ENCODE measurements at regions not wholly inside any gene's neighbourhood (a gene's known extent, or its start where the extent isn't known, plus 50 kb on each side); places are given as distances from the start of the nearest gene placed in this dataset.
"Not testable (repeated sequence)": the region's sequence is repeated elsewhere in the genome, so short reads cannot be mapped to it uniquely, and the experiment has no call there.

DNA sequence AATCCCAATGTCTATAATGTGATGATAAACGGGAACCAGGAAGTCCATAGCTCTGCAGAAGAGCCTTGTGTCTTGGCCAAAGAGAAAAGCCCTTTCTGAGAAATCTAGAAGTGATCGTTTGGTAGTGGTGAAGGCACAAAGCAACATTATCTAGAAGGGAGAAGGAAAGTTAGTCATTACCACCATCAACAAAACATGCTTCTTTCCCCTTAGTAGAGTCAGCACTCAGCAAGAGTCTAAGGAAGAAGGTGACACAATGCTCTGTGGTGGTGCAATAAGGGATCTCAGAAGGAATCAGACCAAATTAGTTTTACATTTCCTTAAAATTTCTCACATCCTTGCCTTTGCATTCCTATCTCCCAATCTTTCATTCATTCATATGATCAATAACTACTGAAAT, 134.4 kb upstream of the PRDX6 start:
- DNase-seq (ENCODE audit: low spot score) = no peak

DNA sequence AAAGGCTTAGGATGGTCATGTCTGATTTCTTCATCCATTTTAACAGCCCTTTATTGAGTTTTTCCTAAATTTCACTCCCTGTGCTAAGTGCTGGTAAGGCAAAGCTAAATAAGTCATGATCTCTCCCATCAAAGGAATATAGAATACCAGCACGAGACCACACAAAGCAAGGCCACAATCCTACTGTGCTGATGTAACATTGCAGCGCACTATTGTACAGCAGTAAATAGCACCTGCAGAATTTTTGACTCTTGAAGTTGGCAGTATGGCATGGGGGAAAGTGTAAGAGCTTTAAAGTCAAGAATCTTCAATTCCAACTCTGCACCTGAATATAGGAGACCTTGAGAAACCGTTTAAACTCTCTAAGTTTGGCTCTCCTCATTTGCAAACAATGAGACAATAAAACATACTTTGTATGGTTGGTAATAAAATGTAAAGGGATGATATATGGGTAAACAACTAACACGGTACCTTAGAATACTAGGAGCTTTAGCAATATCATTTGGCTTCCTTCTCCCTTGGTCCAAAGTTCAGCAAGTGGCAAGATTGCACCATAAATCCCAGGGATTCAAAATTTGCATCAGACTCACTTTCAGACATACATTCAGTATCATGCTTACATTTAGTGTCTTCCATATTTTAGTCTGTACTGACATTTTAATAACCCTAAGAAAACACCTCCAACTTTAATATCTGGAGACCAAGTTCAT, 132.9 kb upstream of the PRDX6 start:
- DNase-seq (ENCODE audit: low spot score) = no peak

DNA sequence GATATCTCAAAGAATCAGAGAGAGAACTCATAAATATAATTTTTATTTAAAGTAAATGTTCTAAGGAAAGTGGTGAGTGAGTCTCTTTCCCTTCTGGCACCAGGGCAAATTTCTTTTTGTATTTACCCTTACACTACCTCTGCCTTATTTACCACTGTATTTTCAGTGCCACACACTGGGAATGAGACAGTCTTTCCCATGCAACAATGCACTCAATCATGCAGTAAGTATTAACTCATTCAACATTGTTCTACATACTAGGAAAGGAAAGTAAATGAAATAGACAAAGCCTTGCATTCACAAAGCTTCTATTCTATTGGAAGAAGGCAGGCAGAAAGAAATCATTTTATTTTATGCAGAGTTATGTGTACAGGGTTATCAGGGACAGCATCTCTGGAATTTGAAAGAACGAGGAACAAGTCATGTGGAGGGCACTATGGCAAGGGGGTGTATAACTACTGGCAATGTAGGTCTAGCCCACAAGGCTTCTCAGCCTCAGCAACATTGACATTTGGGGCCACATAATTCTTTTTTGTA, 129.8 kb upstream of the PRDX6 start:
- no peak for DNase-seq (ENCODE audit: low spot score)

DNA sequence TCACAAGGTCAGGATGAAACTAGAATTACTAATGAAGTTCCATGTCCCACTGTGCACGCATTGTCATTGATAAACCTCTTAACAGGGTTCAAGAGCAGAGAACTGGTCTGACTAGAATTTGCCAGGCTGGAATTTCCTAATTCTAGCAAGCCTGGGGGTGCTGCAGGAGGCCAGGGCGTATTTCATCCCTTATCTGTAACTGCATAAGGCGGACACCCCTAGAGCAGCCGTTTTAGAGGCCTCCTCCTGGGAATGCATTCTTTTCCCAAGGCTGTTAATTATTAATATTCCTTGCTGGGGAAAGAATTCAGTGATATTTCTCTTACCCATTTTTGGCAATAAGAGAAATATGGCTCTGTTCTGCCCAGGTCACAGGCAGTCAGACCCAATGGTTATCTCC, 124.5 kb upstream of the PRDX6 start:
- DNase-seq (ENCODE audit: low spot score) = not testable (repeated sequence)

DNA sequence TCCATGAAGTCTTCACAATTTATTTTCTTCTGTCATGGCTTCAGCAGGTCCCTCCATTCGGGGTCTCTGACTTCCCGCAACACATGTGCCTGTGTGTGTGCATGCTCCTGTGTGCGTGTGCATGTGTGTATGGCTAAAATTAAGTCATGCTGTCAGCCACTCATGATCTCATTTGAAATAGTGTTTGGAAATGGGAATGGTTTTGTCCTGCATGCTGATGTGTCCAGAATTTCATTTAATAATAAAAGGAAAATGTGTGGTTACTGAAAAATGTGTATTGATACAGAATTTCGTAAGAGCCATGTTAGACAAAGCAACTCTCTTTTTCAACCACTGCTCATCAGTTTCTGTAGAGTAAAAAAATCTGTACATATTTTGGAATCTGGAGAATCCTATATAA, 123.8 kb upstream of the PRDX6 start:
- DNase-seq (ENCODE audit: low spot score) = no peak

DNA sequence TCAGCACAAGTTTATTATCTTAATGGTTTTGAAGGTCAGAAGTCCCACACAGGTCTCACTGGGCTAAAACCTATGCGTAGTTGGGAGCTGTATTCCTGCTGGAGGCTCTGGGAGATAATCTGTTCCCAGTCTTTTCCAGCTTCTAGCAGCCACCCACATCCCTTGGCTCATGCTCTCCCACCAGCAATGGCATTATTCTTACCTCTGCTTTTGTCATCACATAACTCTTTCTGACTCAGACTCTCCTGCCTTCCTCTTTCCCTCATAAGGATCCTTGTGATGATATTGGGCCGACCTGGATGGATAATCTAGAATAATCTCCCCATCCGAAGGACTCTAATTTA, 122.2 kb upstream of the PRDX6 start:
- DNase-seq (ENCODE audit: low spot score) = no peak

DNA sequence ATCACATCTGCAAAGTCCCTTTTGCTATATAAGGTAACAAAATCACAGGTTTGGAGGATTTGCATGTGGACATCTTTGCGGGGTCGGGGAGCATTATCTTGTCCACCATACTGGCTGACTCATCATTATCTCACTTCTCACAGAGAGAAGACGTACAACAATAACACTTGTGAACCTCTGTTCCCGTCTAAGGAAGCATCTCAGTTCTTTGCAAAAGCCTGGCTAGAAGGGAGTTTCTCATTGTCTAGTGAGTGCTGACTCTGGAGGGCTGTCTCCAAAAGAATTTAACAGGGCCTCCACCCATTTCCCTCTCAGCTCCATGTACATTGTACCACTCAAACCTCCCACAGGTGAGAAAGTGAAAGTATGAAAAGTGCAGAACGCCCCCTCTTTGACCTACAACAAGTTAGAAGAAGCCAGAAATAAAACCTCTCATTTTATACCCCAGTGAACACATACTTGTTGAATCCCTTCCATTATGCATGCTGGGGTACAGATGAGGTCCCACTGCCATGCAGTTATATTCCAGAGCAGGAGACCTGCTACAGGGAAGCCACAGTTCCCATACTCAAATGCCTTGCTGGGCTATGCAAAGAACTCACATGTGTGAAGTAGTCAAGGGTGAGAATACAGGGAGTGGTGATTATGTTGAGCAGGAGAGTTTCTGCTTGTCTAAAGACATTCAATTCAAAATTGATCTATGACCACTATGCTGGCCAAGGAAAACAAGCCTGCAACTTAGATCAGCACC, 121.7 kb upstream of the PRDX6 start:
- DNase-seq (ENCODE audit: low spot score) = no peak

DNA sequence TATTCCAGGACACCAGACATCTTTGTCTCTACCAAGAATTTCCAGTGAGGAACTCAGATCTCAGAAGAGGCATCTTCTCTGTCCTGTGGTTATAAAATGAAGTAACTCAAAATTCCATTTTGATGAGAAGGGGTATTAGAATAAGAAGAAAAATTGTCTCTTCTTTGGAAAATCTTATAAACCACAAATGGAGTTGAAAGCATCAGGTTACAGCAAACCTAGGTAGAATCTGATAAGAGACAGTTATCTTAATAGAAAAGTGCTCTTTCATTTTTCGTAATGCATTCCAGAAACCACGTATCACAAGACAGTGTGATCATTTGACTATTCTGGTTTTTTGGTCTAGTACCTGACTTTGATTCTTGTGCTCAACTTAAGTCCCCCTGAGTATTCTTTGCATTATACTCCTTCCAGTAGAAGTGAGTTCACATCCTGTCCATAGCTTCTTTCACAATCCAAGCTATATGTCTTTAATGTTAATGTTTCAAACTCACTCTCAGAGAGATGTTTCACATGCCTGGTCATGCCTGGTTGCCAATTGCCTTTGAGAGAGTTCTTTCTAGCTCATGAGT, 120.9 kb upstream of the PRDX6 start:
- DNase-seq (ENCODE audit: low spot score) = no peak

DNA sequence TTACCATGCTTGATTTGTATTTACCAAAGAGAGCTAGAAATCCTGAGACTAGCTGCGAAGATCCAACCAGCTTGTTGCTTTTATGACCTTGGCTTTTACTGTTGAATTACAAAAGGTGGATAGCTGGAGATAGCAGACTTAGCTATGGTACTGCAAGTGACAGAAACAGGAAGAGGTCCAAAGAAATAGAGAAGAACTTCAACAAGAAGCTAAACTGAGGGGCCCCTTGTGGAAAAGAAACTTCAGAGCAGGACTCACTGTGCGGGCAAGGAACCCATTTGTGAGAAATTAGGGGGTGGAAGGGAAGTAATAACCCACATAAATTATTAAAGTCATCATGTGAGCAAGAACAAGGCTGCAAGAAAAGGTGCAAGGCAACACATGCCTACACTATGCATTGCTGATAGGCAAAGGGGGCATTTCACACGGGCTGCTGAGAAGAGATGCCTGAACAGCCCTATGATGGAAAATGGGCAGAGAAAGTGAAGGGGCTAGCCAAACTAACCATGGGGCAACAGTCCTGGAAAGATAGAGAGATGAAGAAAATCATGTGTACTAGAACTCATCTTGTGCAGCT, 116.6 kb upstream of the PRDX6 start:
- no peak for DNase-seq (ENCODE audit: low spot score)

DNA sequence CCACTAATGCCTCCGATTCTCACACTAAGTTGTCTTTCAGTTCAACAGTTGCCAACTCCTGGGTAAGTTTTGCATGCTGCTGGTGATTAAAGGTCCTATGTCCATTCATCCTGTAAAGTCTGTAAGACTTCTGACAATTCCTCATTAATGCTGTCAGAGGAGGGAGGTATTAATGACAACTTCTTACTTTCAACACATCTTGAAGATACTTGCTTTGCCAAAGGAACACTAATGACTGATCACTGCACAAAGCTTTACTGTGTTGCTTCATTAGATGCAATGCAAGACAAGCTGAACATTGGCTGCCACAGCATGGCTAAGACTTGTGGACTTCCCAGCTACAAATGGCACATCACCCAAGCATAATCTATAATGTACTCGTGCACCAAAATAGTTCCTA, 114.6 kb upstream of the PRDX6 start:
- DNase-seq (ENCODE audit: low spot score) = no peak

DNA sequence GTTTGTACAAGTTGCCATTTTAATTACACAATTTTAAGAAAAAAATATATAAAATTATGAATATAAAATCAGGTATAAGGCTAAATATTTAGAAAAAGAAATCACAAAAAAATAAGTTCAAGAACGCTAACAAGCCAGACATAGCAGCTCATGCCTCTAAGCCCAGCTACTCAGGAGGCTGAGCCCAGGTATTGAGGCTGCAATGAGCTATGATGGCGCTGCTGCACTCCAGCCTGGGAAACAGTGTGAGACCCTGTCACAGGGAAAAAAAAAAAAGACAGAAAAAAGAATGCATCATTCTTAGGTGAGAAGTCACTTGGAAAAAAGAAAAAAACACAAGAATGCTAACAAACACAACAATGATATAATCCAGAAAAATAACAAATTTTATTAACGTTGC, 112.3 kb upstream of the PRDX6 start:
- no peak for DNase-seq (ENCODE audit: low spot score)

DNA sequence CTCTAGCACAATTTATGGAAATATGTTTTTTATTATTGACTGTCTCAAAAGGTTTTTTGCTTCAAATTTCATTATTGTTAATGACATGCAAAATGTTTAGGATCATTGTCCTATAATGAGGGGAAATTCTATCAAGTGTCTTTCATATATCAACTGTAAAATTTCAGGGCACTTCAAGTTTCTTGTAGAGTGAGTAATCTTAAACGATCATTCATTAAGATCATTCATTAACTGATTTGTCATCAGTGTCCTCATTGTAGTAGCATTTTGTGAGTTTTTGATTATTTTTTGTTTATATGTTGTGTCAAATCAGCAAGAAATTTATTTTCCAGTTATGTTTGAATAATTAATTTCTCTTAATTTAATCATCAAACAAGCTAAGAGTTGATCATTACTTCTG, 111.8 kb upstream of the PRDX6 start:
- DNase-seq (ENCODE audit: low spot score) = no peak

DNA sequence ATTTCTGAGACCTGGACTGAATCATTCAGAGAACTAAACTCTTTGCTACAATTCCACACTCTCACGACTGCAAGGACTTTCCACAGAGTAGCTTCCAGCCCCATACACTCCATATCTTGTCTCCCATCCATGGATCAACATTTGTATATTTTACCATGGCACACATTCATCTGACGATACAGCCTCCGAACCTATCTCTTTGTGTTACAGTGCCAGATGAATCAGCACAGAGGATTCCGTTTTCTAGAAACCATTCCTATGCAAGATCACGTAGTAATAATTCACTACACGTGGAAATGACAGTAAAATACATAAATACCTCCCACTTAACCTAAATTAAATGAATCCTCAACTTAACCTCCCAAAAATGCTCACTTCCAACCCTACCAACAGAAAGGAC, 110.0 kb upstream of the PRDX6 start:
- no peak for DNase-seq (ENCODE audit: low spot score)

DNA sequence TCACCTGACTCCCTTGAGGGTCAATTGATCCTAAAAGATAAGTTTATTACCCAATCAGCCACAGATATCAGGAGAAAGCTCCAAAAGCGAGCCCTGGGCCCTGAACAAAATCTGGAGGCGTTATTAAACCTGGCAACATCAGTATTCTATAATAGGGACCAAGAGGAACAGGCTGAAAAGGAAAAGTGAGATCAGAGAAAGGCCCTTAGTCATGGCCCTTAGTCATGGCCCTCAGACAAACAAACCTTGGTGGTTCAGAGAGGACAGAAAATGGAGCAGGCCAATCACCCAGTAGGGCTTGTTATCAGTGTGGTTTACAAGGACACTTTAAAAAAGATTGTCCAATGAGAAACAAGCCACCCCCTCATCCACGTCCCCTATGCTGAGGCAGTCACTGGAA, 106.5 kb upstream of the PRDX6 start:
- not testable (repeated sequence) for DNase-seq (ENCODE audit: low spot score)

DNA sequence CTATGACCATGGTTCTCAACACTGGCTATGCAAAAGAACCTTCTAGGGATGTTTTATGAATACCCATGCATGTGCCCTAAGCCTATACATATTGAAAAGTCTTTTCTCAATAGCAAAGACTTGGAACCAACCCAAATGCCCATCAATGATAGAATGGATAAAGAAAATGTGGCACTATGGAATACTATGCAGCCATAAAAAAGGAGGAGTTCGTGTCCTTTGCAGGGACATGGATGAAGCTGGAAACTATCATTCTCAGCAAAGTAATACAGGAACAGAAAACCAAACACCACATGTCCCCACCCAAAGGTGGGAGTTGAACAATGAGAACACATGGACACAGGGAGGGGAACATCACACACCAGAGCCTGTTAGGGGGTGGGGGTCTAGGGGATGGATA, 101.1 kb upstream of the PRDX6 start:
- not testable (repeated sequence) for DNase-seq (ENCODE audit: low spot score)

DNA sequence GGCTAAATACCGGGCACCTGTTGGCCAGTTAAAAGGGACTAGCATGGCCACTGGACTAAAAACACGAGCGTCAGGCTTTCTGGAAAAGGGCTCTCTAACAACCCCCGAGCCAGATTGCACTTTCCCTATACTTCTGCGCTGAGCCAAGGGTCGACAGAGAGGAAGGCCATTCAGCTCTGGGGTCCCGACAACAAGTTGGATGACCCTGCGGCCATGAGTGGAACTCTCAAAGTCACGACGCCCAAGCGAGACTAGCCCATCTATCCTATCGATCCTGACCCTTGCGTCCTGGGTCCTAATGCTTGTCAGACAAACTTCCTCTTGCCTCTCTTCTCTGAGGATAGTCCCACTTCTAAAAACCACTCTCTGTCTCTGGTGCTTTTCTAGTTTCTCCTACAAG, 99.9 kb upstream of the PRDX6 start:
- DNase-seq (ENCODE audit: low spot score) = no peak

DNA sequence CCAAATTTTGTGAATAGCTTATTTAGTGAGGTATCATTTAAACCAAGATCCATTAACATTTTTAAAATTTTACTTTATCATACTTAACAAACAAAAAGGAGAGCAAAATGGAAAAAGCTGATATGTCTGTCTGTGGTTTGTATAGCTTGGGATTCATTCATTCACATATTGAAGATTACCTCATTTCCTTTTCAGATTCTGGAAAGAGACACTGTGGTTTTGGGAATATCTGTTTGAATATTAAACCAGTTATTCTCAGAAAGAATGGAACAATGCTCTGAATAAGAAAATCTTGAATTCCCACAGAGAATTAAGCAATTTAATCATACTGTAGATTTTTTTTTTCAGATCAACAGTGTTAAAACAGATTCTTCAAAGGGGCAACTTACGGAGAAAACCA, 93.8 kb upstream of the PRDX6 start:
- no peak for DNase-seq (ENCODE audit: low spot score)

DNA sequence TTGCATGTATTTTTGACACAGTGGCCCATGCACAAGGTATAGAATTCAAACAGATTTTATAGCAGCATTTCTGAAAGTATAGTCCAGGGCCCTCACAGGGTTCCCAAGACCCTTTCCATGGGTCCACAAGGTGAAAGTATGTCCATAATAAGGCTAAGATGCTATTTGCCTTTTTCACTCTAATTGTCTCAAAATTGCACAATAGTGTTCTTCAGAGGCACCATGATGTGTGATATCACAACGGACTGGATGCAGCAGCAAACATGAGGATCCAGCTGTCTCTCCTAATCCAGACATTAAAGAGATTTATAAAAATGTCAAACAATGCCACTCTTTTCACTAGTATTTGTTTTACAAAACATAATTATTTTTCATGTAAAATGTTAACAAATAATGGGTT, 88.8 kb upstream of the PRDX6 start:
- DNase-seq (ENCODE audit: low spot score) = no peak

DNA sequence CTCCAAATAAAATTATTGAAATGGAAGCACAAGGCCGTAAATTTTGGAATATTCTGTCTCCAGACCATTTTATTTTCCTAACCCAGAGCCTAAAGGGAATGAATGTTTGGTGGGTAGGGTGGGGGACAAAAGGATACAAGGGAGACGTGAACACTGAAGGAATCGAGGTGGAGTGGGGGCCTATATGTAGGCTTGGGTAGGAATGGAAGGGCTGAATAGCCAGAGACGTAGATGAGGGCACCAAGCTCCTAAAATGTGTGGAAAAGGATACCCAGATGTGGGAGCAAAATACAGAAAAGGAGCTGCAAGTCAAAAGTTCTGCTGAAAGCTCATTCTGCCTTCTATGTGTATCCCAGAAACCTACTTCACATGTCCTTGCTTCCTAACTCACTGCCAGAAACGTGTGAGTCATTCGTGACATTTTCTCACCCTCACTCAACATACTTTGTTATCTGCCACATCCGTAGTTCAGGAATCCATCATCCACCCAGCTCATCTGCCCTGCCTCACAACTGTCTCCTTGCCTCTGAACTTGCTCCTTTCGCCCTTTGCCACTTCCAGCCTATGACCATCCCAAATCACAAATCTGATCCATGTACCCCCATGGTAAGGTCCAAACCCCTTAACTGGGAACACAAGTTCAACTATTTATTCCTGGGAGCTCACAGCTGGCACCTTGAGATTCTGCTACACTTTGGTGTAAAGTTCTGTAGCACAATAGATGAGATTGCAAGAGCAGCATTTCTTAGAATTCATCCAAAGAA, 84.1 kb upstream of the PRDX6 start:
- no peak for DNase-seq (ENCODE audit: low spot score)

DNA sequence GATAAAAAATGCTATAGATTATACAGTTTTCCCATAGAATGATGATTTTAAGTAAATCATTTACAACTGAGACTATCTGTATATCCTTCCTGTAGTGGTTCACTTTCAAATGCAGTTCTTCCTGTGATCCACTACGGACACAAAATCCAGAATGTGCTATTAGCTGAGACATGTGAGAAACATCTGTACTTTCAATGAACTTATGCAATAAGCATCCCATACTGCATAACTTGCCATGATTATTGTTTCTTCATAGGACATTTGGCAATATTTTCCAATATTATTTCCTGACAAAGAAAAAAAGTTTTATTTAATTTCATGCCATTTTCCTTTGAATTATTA, 83.5 kb upstream of the PRDX6 start:
- no peak for DNase-seq (ENCODE audit: low spot score)

DNA sequence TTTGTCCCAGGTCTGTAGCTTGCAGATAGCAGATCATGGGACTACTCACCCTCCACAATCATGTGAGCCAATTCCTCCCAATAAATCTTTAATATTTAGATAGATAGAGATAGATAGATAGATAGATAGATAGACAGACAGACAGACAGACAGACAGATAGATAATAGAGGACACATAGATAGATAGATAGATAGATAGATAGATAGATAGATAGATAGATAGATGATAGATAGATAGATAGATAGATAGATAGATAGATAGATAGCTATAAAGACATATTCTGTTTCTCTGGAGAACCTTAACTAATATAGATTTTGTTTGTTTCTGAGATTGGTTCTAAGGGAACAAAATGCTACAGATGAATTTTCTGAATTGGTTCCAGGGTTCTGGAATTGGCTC, 82.3 kb upstream of the PRDX6 start:
- DNase-seq (ENCODE audit: low spot score) = not testable (repeated sequence)

DNA sequence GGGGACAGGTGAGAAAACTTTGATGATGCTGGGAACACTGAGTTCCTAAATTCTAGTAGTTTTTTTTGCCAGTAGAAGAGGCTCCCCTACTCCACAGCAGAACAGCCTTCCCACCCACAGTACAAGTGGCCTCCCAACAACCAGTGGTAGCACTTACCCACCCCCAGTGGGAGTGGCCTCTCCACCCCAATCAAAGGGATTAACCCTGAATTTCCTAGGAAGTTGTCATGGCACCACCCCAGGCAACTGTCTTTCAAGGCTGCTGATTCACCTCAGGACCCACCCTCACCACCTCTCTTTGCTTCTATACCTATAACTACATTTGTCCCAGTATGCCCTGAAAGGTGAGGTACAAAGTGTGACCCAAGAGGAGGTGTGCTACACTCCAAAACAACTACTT, 81.4 kb upstream of the PRDX6 start:
- DNase-seq (ENCODE audit: low spot score) = no peak

Measured in CD4-positive, alpha-beta T cell treated with Interleukin-15 for 4 hours (primary cell).